Retinal pigment epithelial cell (primary cell): ENCODE measurements at regions not wholly inside any gene's neighbourhood (a gene's known extent, or its start where the extent isn't known, plus 50 kb on each side); places are given as distances from the start of the nearest gene placed in this dataset.
"Not testable (repeated sequence)": the region's sequence is repeated elsewhere in the genome, so short reads cannot be mapped to it uniquely, and the experiment has no call there.

Experiments
- DNase-seq: peaks from one replicate; pipeline ENCODE4 v3.0.0-alpha.2; 2010; ENCODE audit warnings: low read depth
- H3K4me3 ChIP-seq: 2 replicates; pipeline ENCODE4 v1.5.1; 2011; ENCODE audit warnings: mild to moderate bottlenecking, low read length, control low read depth, moderate library complexity
- TF ChIP-seq, protein P1 (sequence below): conservative IDR thresholded peaks from 2 replicates; pipeline ENCODE4 v1.5.1; 2011; ENCODE audit warnings: low read depth, low read length, control low read depth, inconsistent platforms

DNA sequence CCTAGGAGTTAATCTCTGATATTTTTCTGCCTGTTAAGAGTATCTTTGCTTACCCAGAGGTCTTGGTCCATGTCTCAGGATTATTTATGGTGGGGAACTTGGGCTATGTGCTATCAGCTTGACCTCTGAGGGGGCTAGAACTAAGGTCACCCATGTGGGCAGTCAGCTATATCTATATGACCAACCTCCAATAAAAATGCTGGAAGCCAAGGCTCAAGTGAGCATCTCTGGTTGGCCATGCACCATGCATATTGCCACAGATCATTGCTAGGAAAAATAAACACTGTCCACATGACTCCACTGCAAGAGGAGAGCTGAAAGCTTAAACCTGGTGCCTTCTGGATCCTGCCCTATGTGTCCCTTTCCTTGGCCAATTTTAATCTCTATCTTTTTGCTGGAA, 196.5 kb upstream of the SLC7A11 start:
- no peak overlapping the region for H3K4me3 ChIP-seq
- no peak for DNase-seq
- TF ChIP-seq, protein P1, sequence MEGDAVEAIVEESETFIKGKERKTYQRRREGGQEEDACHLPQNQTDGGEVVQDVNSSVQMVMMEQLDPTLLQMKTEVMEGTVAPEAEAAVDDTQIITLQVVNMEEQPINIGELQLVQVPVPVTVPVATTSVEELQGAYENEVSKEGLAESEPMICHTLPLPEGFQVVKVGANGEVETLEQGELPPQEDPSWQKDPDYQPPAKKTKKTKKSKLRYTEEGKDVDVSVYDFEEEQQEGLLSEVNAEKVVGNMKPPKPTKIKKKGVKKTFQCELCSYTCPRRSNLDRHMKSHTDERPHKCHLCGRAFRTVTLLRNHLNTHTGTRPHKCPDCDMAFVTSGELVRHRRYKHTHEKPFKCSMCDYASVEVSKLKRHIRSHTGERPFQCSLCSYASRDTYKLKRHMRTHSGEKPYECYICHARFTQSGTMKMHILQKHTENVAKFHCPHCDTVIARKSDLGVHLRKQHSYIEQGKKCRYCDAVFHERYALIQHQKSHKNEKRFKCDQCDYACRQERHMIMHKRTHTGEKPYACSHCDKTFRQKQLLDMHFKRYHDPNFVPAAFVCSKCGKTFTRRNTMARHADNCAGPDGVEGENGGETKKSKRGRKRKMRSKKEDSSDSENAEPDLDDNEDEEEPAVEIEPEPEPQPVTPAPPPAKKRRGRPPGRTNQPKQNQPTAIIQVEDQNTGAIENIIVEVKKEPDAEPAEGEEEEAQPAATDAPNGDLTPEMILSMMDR, result no peak

DNA sequence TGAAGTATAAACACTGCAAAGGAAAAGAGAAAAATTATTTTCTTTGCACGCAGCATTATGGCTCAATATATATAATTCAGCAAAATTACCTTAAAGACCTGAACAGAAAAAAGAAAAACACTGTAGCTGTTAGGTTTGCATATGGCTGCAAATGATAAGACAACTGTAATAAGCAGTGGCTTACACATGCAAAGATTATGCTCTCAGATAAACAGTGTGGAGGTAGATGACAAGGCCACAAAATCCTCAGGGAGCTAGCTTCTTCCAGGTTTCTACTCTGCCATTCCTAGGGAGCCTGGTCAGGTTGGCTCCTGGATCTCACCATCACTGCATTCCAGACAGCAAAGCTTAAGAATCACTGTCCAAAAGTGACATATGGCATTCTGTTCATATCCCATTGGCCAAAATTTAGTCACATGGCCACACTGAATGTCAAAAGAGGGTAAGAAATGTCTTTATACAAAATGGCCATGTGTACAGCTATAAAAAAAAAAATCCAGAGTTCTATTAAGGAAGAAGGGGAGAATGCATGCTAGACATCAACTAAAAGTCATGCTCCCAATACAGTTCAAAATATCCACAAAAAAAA, 195.2 kb upstream of the SLC7A11 start:
- no peak for DNase-seq
- no peak overlapping the region for H3K4me3 ChIP-seq
- TF ChIP-seq, protein P1, result no peak

DNA sequence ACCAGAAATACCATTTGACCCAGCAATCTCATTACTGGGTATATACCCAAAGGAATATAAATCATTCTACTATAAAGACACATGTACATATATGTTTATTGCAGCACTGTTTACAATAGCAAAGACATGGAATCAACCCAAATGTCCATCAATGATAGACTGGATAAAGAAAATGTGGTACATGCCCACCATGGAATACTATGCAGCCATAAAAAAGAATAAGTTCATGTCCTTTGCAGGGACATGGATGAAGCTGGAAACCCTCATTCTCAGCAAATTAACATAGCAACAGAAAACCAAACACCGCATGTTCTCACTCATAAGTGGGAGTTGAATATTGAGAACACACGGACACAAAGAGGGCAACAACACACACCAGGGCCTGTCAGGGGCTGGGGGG, 193.6 kb upstream of the SLC7A11 start:
- H3K4me3 ChIP-seq, DNase-seq: not testable (repeated sequence)

DNA sequence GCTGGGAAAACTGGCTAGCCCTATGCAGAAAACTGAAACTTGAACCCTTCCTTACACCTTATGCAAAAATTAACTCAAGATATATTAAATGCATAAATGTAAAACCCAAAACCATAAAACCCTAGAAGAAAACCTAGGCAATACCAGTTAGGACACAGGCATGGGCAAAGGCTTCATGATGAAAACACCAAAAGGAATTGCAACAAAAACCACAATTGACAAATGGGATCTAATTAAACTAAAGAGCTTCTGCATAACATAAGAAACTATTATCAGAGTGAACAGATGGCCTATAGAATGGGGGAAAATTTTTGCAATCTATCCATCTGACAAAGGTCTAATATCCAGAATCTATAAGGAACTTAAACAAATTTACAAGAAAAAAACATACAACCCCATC, 192.9 kb upstream of the SLC7A11 start:
- not testable (repeated sequence) for H3K4me3 ChIP-seq, DNase-seq

GRCh38 chr4:138428611-138429010, 186.5 kb upstream of the SLC7A11 start:
- H3K4me3 ChIP-seq, result no peak overlapping the region
- DNase-seq, result no peak
- TF ChIP-seq, protein P1, result no peak

DNA sequence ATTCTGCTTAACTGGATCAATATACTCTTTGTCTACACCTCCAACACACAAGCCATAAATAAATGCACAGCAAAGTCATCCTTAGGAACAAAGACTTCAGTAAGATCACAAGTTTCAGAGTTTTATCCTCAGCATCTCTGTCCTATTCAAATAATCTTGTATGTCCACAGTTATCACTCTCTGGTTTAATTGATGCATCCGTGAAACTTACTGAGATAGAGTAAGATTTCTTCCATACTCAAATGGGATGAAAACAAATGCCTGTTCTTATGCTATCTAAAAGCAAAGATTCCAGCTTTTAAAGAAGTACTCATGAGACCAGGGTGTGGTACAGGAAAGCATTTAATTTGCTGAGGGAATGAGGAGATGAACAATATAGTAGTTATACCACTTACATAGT, 184.6 kb upstream of the SLC7A11 start:
- no peak for DNase-seq
- H3K4me3 ChIP-seq, result no peak overlapping the region
- TF ChIP-seq, protein P1, result no peak

- TF ChIP-seq, protein P1, result no peak
- H3K4me3 ChIP-seq, result no peak overlapping the region
- DNase-seq, result no peak
Measured at GRCh38 chr4:138420471-138420870, 178.3 kb upstream of the SLC7A11 start.

GRCh38 chr4:138414202-138414601, 172.1 kb upstream of the SLC7A11 start:
- TF ChIP-seq, protein P1, result no peak
- H3K4me3 ChIP-seq, result no peak overlapping the region
- no peak for DNase-seq
